ENCODE measurements at regions not wholly inside any gene's neighbourhood (a gene's known extent, or its start where the extent isn't known, plus 50 kb on each side); places are given as distances from the start of the nearest gene placed in this dataset.
"Not testable (repeated sequence)": the region's sequence is repeated elsewhere in the genome, so short reads cannot be mapped to it uniquely, and the experiment has no call there.

DNA sequence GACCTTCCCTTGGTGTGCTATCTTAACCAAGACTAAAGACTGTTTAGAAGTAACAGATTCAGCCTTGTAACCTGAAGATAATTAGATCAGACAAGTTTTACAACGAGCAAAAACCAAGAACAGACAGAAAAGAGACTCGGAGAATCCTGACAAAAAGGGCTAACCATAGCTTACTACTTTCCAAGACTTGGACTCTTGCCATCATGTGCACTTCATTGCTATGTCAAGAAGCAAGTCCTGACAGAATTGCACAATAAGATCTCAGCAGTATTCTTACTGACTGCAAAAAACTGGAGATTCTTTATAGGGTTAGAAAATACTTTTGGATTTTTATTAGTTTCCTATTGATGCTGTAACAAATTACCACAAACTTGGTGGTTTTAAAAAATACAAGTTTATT, 1539.0 kb upstream of the NUDT12 start:
- Mint-ChIP-seq H3K27me3 (no peaks in the 10 kb centered on the region), H3K4me1 (no peaks in the 10 kb centered on the region), H3K9me3 (peaks cover 0 to 20% (median 8%) of the 10 kb centered on the region in 9 donors), H3K36me3 (no peaks in the 10 kb centered on the region), H3K27ac (no peak overlapping the region), H3K4me3 (no peak overlapping the region)
- no peak for ATAC-seq
- DNase-seq, result no peak
- POLR2A ChIA-PET, result no interaction called here

DNA sequence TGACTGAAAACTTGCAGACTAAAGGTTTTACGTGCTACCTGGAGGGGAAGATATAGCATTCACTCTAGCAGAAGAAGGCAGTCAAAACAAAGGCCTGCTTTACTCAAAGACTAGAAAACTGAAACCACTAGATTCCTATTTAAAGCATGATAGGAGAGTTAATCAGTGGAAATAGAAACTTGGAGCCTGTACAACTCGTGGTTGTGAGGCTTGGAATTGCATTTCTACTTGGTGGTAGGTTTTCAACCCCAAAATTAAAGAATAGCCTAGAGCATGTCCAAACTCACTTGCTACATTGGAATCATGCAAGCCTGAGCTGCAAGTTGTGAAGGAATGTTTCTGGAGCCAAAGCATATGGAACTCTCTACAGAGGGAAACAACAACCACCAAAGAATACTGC, 1526.4 kb upstream of the NUDT12 start:
- Mint-ChIP-seq H3K4me3 (no peak overlapping the region), H3K36me3 (peaks cover 0 to under 1% (median 0%) of the 10 kb centered on the region in 3 donors), H3K27me3 (no peaks in the 10 kb centered on the region), H3K27ac (no peak overlapping the region), H3K4me1 (no peaks in the 10 kb centered on the region), H3K9me3 (peaks cover 0 to 29% (median 11%) of the 10 kb centered on the region in 9 donors)
- POLR2A ChIA-PET, result no interaction called here
- no peak for ATAC-seq
- DNase-seq, result no peak

DNA sequence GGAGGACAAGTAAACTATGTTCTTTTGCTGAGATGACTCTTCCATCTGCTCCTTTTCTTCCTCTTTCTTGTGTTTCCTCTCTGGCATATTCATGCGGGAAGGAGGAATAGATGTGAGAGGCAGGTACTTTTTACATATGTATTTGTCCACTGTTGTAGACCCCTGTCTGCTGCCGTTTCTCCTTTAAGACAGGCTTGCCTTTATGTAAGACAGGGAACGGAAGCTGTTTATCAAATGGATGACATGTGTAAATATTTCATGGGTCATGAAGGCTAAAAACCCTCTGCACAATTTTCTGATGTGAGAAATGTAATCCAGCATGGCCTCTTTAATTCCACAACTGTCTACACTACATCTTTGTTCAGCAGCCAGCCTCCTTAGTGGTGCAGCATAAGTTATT, 1525.5 kb upstream of the NUDT12 start:
- Mint-ChIP-seq H3K4me3 (no peak overlapping the region), H3K9me3 (peaks cover 0 to 24% (median 11%) of the 10 kb centered on the region in 9 donors), H3K4me1 (no peaks in the 10 kb centered on the region), H3K27ac (no peak overlapping the region), H3K36me3 (no peaks in the 10 kb centered on the region), H3K27me3 (no peaks in the 10 kb centered on the region)
- ATAC-seq, result no peak
- DNase-seq, result no peak
- POLR2A ChIA-PET, result no interaction called here

DNA sequence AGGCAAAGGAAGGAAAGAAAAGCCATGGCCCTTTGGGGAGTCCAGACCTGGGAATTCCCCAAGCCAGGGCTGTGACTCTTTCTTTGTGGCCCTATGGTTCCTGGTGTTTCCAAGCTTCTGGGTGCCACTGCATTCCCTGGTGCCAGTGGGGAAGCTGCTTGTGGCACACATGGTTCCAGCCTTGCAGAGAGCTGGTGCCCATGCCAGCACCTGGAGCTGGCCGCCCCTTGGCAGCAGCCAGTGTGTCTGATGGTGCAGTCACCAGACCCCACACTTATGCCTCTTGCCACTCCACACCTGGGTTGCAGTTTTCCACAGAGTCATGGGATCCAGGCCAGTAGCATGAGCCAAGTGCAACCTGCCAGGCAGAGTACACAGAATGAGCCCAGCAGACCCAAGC, 1495.3 kb upstream of the NUDT12 start:
- no peaks in the 10 kb centered on the region for H3K4me1 Mint-ChIP-seq
- H3K27me3 Mint-ChIP-seq, result no peaks in the 10 kb centered on the region
- H3K4me3 Mint-ChIP-seq, result no peak overlapping the region
- DNase-seq, result no peak
- no peaks in the 10 kb centered on the region for H3K36me3 Mint-ChIP-seq
- no peak for ATAC-seq
- no peak overlapping the region for H3K27ac Mint-ChIP-seq
- POLR2A ChIA-PET, result no interaction called here
- H3K9me3 Mint-ChIP-seq, result peaks cover 0 to 23% (median 8%) of the 10 kb centered on the region in 9 donors

DNA sequence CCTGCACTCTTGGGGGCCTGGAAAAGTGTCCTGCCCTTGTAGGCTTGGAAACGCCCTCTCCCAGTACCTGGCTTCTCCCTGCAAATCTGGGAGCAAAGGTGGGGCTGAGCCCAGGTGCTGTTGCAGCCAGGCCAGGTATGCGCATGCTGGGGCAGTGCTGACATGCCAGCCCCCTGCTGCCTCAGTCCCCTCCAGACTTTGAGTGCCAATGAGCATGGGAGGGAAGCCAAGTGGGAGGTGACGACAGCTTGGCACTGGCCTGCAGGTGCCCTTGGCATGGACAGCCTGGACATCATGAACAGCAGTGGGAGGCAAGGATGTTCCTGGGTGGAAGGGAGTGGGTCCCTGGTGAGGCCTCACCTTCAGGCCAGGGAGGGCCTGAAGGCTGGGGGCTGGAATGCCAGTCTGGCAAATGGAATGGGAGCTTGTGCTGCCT, 1494.4 kb upstream of the NUDT12 start:
- H3K27me3 Mint-ChIP-seq, result no peaks in the 10 kb centered on the region
- POLR2A ChIA-PET, result no interaction called here
- ATAC-seq, result no peak

DNA sequence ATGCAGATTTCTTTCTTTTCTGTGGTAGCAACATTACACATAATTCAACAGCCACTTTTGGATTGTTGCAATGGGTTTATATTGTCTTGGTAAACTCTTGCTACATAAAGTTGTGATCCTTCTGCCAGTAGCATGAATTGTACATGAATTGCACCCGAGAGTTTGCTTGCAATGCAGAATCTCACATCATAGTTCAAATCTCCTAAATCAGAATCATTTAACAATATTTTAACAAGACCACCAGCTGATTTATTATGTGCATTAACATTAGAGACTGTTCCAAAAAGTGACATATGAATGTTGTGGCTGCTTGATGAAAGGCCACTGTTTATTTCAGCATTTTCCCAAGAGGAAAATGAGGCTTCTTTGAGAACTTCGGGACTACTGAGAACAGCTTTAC, 1491.8 kb upstream of the NUDT12 start:
- H3K27me3 Mint-ChIP-seq, result no peaks in the 10 kb centered on the region
- ATAC-seq (no peak), DNase-seq (no peak)
- H3K27ac Mint-ChIP-seq, result no peak overlapping the region
- no peaks in the 10 kb centered on the region for H3K4me1 Mint-ChIP-seq
- peaks cover 6 to 43% (median 19%) of the 10 kb centered on the region in 9 donors for H3K9me3 Mint-ChIP-seq
- H3K36me3 Mint-ChIP-seq, result no peaks in the 10 kb centered on the region
- POLR2A ChIA-PET, result no interaction called here
- H3K4me3 Mint-ChIP-seq, result no peak overlapping the region

More for the DNA sequence above, 1494.4 kb upstream of the NUDT12 start:
- Mint-ChIP-seq H3K9me3 (peaks cover 3 to 31% (median 10%) of the 10 kb centered on the region in 9 donors), H3K4me3 (no peak overlapping the region), H3K36me3 (no peaks in the 10 kb centered on the region), H3K27ac (no peak overlapping the region), H3K4me1 (no peaks in the 10 kb centered on the region)
- DNase-seq, result no peak

DNA sequence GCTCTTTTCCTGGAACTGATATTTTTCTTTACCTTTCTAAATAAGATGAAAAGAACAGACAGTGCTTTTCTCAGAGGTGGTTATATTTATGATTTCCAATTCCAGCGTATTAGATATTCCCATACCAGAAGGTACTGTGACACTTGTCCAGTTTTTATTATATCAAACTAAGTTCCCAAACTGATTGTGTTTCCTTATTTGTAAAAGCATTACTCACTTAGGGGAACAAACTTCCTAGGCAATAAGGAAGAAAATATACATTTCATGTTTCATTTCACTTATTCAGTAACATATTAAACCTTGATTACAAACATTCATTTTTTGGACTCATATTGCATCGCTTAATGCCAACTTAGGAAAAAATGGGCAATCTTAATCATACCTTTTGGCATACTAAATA, 1480.0 kb upstream of the NUDT12 start:
- H3K4me3 Mint-ChIP-seq, result no peak overlapping the region
- no peak for ATAC-seq
- no peak for DNase-seq
- H3K27me3 Mint-ChIP-seq, result no peaks in the 10 kb centered on the region
- H3K27ac Mint-ChIP-seq, result no peak overlapping the region
- peaks cover 0 to 4% (median 0%) of the 10 kb centered on the region in 3 donors for H3K36me3 Mint-ChIP-seq
- H3K9me3 Mint-ChIP-seq, result peaks cover 2 to 18% (median 6%) of the 10 kb centered on the region in 9 donors
- POLR2A ChIA-PET, result no interaction called here
- no peaks in the 10 kb centered on the region for H3K4me1 Mint-ChIP-seq

DNA sequence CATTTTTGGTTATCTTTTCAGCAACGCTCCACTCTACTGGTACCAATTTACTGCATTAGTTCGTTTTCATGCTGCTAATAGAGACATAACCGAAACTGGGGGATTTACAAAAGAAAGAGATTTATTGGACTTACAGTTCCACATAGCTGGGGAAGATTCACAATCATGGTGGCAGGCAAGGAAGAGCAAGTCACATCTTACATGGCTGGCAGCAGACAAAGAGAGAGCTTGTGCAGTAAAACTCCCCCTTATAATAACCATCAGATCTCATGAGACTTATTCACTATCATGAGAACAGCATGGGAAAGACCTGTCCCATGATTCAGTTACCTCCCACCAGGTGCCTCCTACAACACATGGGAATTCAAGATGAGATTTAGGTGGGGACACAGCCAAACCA, 1474.2 kb upstream of the NUDT12 start:
- DNase-seq, H3K36me3 Mint-ChIP-seq, H3K4me3 Mint-ChIP-seq, H3K4me1 Mint-ChIP-seq, H3K27me3 Mint-ChIP-seq, ATAC-seq, POLR2A ChIA-PET, H3K27ac Mint-ChIP-seq: not testable (repeated sequence)
- H3K9me3 Mint-ChIP-seq, result peaks cover 6 to 32% (median 14%) of the 10 kb centered on the region in 9 donors

DNA sequence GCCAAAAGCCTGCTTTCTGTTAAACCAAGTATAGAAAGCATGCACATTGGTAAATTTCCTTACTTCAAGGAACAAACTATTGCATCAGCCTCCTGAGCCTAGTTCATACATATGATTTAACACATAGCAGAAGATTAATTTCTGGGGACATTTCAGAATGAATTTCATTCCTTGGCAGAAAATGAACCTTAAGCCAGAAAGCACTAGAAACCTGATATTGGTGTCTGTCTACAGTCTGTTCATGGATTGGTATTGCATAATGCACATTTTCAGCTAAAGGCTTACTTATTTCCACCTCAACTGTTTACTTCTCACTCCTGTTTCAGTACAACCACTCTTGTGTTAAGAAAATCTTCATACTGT, 1471.8 kb upstream of the NUDT12 start:
- Mint-ChIP-seq H3K4me1 (no peaks in the 10 kb centered on the region), H3K27me3 (no peaks in the 10 kb centered on the region), H3K4me3 (no peak overlapping the region), H3K9me3 (peaks cover 5 to 32% (median 11%) of the 10 kb centered on the region in 9 donors), H3K36me3 (peaks cover 0 to 4% (median 0%) of the 10 kb centered on the region in 3 donors), H3K27ac (no peak overlapping the region)
- DNase-seq (no peak), ATAC-seq (no peak)
- POLR2A ChIA-PET, result no interaction called here

DNA sequence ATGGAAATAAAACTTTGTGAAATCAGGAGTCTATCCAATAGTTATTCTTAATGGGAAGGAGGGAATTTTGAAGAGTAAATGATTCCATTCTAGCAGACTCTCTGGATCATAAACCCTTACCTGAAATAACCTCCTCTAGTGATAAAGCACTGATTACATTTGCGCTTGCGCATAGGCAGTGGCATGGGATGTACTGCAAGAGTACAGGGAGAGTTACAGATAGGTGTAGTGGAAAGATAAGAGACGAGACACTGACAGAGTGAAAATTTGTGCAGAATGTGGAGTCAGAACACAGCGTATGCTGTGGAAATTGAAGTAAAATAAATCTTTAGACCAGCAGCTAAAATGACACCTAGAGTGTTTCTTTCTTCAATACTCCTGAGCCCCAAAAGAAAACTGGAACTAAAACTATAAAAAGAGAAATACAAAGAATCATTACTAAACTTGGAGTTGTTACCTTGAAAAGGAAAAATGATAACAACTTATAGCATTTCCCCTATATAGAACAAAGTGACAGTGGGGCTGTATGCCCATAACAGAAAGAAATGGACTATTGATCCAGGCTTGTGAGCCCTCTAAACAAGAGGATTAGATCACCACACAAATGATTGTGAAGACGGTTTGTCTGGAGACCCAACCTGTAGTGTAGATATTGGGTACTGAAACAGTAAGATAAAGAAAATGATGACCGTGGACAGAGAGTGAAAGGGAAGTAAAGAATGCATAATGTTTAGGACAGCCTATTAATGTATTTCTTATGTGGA, 1471.2 kb upstream of the NUDT12 start:
- H3K27ac Mint-ChIP-seq, result no peak overlapping the region
- POLR2A ChIA-PET, result no interaction called here

DNA sequence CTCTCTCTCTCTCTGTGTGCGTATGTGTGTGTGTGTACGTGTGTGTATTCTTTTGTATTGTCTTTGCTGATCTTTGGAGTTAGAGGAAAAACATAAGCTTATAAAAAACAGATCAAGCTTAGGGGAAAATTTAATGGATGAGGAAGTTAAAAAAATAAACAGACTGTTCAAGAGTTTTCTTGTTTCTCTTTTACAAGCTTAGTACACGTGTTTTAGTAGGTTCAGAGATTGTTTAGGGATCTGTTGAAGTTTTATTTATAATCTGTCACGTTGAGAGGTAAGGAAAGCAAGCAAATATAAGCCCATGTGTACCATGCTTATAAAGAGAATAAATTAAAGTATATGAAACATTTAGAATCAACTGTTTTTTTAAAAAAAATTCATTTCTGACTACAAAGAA, 1470.3 kb upstream of the NUDT12 start:
- DNase-seq (no peak), ATAC-seq (no peak)
- POLR2A ChIA-PET, result no interaction called here
- Mint-ChIP-seq H3K4me3 (no peak overlapping the region), H3K27me3 (no peaks in the 10 kb centered on the region), H3K27ac (no peak overlapping the region), H3K4me1 (no peaks in the 10 kb centered on the region), H3K36me3 (no peaks in the 10 kb centered on the region), H3K9me3 (peaks cover 0 to 21% (median 9%) of the 10 kb centered on the region in 9 donors)

More for the DNA sequence above, 1471.2 kb upstream of the NUDT12 start:
- Mint-ChIP-seq H3K27me3 (no peaks in the 10 kb centered on the region), H3K9me3 (peaks cover 0 to 27% (median 10%) of the 10 kb centered on the region in 9 donors), H3K36me3 (peaks cover 0 to 4% (median 0%) of the 10 kb centered on the region in 3 donors), H3K4me3 (no peak overlapping the region), H3K4me1 (no peaks in the 10 kb centered on the region)
- DNase-seq, result no peak
- no peak for ATAC-seq

DNA sequence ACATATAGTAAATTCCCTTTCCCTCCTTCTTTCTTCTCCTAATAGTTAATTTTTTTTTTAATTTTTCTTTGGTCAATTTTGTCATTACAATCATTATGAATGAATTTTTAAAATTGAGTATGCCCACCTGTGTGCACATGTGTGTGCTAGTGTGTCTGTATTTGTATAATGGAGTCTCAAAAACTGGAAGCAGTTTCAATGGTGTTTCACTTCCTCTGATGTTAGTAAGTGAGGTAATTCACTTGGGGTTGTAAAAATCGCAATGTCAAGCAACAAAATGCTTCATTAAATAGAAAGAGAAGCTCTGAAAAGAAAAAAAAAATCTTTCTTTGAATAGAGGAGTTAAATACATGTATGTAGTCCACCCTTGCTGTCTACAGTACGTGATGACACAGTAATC, 1467.6 kb upstream of the NUDT12 start:
- H3K4me3 Mint-ChIP-seq, result no peak overlapping the region
- ATAC-seq, result no peak
- POLR2A ChIA-PET, result no interaction called here
- DNase-seq, result no peak
- no peaks in the 10 kb centered on the region for H3K36me3 Mint-ChIP-seq
- H3K9me3 Mint-ChIP-seq, result peaks cover 0 to 17% (median 4%) of the 10 kb centered on the region in 9 donors
- H3K4me1 Mint-ChIP-seq, result no peaks in the 10 kb centered on the region
- H3K27me3 Mint-ChIP-seq, result no peaks in the 10 kb centered on the region
- no peak overlapping the region for H3K27ac Mint-ChIP-seq

DNA sequence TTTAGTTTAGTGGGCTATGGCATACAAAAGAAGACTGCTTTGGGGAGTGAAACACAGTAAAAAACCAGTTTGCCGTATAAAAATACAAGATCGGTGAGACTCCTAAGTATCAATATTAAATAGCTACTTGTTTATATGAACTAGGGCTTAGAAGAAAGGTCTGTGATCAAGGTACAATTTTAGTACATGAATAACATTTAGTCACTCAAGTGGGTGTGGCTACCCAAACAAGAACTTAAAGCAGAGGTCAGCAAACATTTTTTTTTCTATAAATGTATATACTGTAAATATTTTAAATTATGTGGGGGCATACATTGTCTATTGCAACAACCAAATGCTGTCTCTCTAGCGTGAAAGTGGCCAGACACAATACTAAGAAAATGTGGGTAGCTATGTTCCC, 1452.5 kb upstream of the NUDT12 start:
- no peak for DNase-seq
- POLR2A ChIA-PET, result no interaction called here
- no peaks in the 10 kb centered on the region for H3K36me3 Mint-ChIP-seq
- H3K9me3 Mint-ChIP-seq, result peaks cover 0 to 19% (median 3%) of the 10 kb centered on the region in 9 donors
- H3K27me3 Mint-ChIP-seq, result no peaks in the 10 kb centered on the region
- ATAC-seq, result no peak
- no peaks in the 10 kb centered on the region for H3K4me1 Mint-ChIP-seq
- no peak overlapping the region for H3K27ac Mint-ChIP-seq
- no peak overlapping the region for H3K4me3 Mint-ChIP-seq

DNA sequence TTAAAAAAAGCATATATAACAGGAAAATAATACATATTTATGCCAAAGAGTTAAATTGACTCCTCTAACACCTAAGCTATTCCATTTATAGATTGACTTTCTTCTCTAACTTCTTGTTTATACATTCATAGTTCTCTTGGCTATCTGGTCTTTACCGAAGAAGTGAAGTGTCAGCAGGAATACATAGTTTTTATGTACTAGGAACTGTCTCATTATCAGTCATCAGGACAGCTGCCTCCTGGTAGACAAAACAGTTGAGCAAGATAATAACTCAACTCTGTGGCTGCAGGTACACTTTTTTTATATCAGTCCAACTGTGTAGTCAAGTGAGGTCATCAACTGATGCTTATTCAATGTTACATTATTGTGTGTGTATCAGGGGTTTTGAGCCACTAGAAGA, 1436.0 kb upstream of the NUDT12 start:
- ATAC-seq (no peak), DNase-seq (no peak)
- Mint-ChIP-seq H3K9me3 (peaks cover 0 to 14% (median 4%) of the 10 kb centered on the region in 9 donors), H3K36me3 (no peaks in the 10 kb centered on the region), H3K4me3 (no peak overlapping the region), H3K27me3 (no peaks in the 10 kb centered on the region), H3K4me1 (no peaks in the 10 kb centered on the region), H3K27ac (no peak overlapping the region)
- POLR2A ChIA-PET, result no interaction called here

All from naive thymus-derived CD8-positive, alpha-beta T cell (primary cell).